ENCODE measurements at regions not wholly inside any gene's neighbourhood (a gene's known extent, or its start where the extent isn't known, plus 50 kb on each side); places are given as distances from the start of the nearest gene placed in this dataset.

- no peak for TF ChIP-seq CTCF (IDR thresholded peaks at IDR 0.05 in 2 of 3, conservative IDR thresholded peaks at IDR 0.05 in 1 of 3; ENCODE audit: control insufficient read depth in 2 of 3, extremely low read depth in 1 of 3, insufficient read depth in 1 of 3, low read depth in 3 of 3, low read length in 3 of 3)
- no peak for TF ChIP-seq DPF2 (IDR thresholded peaks at IDR 0.05)
- no peak for TF ChIP-seq POLR2A (IDR thresholded peaks at IDR 0.05; ENCODE audit: low read depth, low read length)
- TF ChIP-seq STAT3 (IDR thresholded peaks at IDR 0.05; ENCODE audit: low read depth, low read length), result no peak
- no peak for TF ChIP-seq EZH2 (IDR thresholded peaks at IDR 0.05; ENCODE audit: borderline replicate concordance, control insufficient read depth, low read depth, low read length)
These were observed 621.2 kb downstream of the DCDC2C start for GRCh38 chr2:4324531-4324930.

Measured in GM12878 (cell line).